NCI-H1694 (cell line): ENCODE measurements at regions not wholly inside any gene's neighbourhood (a gene's known extent, or its start where the extent isn't known, plus 50 kb on each side); places are given as distances from the start of the nearest gene placed in this dataset.

Experiments used
- DNase-seq: peaks from one replicate; lab custom pipeline; 2025; lab: John Stamatoyannopoulos, UW

DNA sequence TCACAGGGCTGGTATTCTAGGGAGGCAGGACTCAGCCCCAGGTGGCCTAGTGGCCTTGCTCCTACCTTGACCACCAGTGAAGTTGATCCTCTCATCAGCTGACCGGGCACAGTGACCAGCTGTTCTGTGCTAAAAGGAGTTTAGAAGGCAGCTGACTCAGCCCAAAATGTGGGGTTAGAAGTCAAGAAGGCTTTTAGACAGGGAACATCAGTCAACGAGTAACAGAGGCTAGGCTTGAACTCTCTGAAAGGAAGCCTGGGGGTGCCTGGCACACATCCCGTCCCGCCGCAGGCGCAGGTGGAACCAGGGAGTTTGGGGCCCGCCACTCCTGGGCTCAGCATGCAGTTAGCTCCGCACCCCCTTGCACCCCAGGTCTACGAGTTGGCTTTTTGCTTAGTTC lies 114.9 kb upstream of the SLC45A1 start:
- DNase-seq = no peak

DNA sequence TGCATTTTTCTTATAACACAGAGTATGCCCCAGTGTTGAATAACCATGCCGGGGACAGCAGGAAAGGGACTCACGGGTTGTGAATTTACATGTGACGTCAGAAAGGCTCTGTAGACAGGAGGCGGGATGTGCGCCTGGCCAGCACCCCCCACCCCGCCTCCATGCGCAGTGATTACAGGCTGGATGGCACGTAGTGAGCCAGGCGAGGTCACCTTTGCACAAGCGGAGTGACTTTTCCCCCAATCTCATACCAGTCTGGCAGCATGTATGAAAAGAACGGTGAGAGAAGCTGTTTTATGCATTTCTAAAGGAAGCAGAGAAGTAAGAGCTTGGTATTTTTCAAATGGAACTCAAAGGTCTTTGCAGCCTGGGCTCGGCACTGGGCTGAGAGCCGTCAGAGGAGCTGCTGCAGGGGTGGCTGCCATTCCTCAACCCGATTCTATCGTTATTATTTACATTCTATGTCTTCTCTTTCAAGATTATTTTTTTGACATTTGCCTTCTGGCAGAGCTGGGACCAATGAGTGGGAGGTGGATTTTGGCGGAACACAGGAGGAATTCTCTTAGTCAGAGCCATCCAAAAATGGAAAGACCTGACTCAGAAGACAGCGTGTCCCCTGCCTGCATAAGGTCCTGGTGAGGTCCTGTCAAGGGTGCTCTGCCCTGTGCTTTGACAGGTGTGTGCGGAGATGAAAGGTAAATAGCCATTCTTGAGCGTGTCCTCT lies 115.6 kb upstream of the SLC45A1 start:
- no peak for DNase-seq

DNA sequence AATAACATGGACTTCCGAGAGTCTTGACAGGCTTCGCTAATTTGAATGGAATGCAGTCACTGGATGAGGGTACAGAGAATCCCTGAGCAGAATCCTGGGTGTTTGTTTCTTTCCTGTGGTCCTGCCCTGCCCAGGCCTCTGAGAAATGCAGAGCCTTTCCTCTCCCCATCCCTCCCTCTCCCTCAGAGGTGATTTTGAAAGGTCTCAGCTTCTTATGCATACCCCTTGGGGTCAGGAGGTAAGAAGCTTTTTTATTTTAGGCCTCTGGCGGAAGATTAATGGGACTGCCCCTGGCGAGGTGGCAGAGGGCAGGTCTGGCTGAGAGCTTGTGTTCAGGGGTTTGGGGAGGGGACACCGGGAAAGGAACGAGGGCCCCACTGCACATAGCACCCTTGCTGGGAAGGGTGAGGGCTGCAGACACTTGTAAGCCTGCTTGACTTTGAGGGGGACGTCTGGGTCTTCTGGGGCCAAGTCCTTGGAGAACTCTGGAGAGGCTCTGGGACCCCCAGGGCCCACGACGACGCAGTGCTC lies 116.5 kb upstream of the SLC45A1 start:
- DNase-seq = no peak

DNA sequence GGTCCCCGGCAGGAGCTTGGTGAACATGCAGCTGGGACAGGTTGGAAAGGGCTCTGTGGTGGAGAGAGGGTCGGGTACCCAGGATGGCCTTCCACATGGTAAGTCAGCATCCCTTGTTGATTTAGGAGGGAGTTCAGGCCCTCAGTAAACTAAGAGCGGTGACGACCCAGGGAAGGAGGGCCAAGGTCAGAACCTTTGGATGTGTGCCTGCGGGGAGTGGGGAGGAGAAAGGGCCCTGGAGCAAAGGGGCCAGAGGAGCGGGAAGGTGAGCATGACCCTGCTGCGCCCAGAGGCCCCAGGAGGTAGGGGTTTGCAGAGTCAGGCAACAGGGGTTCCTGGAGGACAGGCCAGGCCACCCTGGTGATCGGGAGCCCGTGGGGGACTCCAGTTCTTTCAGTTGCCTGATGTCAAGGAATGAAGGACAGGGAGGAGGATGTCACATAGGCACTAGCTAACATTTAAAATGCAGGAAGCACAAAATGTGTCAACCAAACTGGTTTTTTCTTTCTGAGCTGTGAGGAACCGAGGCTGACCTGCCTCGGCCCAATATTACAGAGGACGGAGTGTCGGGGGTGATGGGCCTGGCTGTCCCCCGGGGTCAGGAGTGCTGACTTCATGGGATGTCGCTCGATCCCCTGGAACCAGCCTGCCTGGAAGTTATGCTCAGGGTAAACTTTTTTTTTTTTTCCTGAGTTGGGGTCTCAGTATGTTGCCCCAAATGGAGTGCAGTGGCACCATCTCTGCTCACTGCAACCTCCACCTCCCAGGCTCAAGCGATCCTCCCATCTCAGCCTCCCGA lies 117.4 kb upstream of the SLC45A1 start:
- no peak for DNase-seq

DNA sequence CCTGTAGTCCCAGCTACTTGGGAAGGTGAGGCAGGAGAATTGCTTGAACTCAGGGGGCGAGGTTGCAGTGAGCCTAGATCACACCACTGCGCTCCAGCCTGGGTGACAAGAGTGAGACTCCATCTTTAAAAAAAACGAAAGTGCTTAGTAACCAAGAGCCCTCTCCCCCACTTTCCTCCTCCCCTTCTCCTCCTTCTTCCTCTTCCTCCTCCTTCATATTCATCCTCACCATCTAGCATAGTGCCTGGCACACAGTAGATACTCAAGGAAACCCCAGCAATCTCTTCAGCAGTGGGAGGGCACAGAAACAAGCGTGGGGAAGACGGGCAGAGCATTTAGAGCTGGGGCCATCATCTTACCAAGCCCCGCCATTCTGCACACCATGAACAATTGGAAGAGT lies 119.4 kb upstream of the SLC45A1 start:
- DNase-seq = no peak

DNA sequence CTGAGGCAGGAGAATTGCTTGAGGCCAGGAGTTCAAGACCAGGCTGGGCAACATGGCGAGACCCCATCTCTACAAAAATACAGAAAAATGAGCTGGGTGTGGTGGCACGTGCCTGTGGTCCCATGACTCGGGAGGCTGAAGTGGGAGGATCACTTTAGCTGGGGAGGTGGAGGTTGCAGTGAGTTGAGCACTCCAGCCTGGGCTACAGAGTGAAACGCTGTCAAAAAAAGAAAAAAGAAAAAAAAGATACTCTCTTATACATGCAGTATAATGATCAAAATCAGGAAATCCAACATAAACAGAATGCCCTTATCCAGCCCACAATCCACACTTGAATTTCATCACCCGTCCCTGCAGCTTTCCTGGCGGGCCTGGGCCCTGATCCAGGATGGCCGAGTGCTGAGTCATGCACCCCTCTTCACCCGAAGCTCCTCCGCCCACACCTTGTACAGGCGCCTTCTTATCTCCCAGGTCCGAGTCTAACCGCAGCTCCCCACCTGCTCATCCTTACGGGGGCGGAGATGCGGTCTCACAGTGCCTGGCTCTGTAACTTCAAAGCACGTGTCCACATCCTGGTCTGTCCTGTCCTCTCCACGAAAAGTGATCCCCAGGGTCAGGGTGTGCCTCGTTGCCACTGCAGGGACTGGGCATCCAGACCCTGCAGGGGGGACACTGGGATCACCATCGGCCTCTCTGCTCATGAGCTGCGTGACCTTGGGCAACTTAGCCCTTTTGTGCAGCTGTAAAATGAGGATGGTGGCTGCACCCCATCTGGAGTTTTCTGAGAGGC lies 120.2 kb upstream of the SLC45A1 start:
- DNase-seq = no peak

DNA sequence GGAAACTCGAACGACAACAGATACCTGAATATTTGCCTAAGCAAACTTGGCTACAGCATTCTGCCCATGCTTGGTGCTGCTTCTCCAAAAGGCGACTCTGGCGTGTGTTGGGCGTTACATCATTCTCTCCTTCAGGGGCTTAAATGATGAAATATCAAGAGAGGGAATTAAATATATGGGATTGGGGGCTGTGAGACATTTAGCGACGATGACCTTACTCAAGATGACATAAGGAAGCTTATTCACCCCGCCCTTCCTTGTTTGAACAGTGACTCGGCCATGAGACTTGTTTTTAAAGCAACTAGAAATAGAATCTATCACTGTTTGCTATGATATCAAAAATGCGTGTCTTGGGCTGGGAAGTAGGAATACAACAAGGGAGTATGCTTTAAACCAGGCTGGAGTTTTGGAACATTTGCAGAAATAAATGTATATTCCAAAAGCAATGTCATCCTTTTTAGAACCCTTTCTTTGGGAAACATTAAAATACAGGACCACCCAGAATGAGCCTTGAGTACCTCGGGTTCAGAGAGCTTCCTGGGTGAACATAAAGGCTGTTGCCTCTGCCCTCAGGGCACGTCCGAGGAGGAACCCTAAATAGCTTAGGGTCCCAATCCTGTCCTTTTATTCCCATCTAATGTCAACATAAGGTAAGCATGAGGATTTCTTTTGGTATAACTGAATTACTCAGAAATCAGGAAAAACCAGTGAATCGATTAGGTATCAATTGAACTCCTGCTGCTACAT lies 123.3 kb upstream of the SLC45A1 start:
- DNase-seq = no peak

DNA sequence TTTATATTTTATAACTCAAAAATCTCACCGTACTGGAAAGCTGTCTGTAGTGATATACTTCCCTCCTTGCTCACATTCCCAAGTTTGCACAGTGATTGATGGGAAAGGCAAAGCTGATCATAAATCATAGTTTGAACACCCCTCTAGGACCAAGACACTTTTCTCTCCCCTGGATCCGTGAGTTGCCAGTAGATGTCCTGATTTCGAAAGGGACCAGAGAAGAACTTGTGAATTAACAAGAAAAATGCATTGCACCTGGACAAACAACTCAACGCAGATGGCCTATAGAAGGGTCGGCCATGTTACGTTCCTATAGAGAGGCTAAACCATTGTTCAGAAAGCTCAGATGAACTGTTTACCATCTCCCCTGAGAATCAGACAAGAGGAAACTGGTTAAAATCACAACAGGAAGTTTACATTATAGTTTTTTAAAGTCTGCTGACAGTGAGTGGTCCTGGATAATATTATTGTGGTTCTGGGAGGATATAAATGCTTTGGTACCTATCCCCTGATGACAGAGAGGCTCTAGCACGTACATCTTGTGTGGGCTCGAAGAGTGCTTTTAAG lies 124.0 kb upstream of the SLC45A1 start:
- DNase-seq = no peak

DNA sequence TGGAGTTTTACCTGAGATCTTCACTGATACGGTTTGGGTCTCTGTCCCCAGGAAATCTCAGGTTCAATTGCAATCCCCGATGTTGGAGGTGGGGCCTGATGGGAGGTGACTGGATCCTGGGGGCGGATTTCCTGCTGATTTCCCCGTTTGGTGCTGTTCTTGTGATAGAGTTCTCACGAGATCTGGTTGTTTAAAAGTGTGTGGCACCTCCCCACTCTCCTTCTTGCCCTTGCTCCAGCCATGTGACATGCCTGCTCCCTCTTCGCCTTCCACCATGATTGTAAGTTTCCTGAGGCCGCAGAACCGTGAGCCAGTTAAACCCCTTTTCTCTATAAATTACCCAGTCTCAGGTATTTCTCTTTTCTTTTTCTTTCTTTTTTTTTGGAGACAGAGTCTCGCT lies 126.4 kb upstream of the SLC45A1 start:
- no peak for DNase-seq

DNA sequence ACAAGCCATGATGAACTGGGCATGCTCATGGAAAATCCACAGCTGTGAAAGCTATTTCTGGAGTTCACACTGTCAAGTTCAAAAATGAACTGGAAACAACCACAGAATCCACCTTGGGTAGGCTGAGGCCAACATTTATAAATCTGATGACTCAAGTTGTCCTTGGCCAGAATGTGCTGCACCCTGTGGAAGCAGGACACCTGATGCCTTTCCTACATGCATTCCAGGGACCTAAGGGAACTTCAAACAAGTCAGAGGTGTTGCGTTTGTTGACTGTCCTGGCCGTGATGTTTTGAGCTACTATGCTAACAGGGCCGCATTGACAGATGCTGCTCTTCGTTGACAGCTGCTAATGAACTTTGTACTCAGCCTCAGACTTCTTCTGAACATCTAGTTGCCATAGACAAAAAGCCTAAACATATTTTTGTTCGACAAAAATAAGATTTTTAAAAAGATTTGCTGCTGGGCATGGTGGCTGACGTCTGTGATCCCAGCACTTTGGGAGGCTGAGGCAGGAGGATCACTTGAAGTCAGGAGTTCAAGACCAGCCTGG lies 127.9 kb upstream of the SLC45A1 start:
- DNase-seq = no peak

DNA sequence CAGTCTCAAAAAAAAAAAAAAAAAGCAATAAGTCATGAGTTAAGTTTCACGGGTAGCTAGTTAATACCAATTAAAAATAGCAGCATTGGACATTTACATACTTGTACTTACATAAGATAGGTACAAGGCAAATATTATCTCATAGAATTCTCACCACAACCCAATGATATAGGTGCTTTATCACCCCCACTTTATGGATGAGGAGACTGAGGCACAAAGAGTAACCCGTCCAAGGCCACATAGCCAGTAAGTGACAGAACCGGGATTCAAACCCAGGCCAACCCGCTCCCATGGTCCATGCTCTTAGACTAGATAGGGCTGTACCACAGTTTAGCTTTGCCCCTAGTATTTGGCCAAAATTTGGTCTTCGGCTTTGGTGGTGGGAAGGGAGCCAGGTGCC lies 132.5 kb upstream of the SLC45A1 start:
- no peak for DNase-seq

DNA sequence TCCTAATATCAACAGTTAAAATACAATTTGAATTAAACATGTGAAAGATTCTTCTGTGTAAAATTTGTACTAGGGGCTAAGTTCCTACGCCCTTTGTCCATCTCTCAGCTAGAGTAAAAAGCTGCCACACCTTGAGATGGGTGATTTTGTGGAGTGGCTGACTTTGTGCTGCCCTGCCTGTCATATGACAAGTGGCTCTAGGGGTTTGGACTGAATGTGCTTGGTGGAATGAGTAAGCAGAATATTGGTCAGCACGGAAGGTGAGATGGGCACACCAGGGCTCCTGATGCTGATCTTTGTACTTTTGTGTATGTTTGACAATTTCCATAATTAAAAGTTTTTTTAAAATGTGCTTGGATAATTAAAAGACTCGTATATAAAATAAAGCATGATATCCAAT lies 133.6 kb upstream of the SLC45A1 start:
- no peak for DNase-seq

DNA sequence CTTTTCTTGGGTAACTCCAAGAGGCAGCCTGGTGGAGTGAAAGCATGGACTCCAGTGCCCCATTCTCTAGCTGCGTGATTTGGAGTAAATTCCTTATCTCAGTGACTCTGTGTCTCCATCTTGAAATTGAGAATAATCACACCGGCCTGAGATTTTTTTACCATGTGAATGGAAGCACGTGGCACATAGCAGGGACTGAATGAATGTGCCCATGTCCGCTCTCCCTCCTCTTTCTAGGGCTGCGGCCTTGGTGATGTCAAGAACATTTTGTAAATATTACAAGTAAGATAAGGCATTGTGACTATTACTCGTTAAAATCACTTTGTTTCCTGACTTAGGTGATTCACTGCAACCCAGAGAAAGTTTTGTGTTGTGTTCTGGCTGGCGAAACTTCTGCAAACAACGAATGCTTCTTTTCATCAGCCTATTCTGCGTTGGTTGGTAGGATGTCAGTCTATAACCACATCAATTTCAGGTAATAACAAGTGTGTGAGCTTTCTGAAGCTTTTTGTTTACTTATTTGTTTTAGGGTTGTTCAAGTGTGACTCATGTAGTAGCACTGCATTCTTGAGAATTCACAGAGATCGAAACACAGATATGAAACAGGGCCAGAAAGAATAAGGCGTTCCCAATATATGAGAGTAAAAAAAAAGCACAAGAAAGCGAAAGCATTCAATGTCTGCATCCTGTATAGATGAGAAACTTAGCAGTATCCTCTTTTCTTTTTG lies 135.7 kb upstream of the SLC45A1 start:
- DNase-seq = no peak

DNA sequence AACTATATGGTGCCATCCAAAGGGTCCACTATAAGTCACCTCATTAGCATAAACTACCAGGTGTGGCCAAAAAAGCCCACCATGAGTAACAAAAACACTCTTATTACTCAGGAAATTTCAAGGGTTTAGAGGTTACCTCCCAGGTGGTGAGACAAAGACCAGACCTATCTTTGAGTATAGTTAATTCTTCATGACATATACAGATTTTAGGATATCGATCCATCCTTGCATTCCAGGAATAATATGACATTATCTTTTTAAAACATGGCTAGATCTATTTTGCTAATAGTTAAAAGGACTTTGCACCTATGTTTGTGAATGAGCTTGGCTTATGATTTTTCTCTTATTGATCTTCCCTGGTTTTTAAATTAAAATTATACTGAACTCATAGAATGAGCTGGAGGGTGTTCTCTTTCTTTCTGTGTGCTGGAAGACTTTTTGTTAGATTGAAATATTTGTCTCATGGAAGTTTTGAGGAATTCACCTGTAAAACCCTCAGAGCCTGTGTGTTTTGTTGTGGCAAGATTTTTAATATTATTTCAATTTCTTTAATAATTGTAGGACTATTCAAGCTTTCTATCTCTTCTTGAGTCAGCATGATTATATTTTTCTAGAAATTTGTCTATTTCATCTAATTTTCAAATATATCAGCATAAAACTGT lies 138.7 kb upstream of the SLC45A1 start:
- no peak for DNase-seq

DNA sequence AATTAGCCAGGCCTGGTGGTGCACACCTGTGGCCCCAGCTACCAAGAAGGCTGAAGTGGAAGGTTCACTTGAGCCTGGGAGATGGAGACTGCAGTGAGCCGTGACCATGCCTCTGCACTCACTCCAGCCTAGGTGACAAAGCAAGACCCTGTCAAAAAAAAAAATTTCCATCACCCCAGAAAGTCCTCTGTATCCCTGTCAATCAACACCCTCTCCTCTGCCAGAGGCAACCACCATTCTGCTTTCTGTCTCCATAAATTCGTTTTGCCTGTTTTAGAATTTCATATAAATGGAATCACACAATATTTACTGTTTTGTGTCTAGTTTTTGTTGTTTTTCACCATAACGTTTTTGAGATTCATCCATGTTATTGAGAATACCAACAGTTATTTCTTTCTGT lies 141.6 kb upstream of the SLC45A1 start:
- DNase-seq = no peak

DNA sequence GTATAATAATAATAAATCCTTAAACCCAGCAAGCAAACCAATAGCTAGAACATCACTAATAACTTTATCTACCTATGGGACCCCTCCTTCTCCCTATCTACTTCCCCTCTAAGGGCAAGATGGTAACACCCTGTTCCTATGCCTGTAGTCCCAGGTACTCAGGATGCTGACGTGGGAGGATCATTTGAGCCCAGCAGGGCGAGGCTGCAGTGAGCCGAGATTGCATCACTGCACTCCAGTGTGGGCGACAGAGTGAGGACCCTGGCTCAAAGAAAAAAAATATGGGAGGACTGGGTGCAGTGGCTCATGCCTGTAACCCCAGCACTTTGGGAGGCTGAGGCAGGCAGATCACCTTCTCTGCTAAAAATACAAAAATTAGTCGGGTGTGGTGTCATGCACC lies 143.1 kb upstream of the SLC45A1 start:
- DNase-seq = no peak

DNA sequence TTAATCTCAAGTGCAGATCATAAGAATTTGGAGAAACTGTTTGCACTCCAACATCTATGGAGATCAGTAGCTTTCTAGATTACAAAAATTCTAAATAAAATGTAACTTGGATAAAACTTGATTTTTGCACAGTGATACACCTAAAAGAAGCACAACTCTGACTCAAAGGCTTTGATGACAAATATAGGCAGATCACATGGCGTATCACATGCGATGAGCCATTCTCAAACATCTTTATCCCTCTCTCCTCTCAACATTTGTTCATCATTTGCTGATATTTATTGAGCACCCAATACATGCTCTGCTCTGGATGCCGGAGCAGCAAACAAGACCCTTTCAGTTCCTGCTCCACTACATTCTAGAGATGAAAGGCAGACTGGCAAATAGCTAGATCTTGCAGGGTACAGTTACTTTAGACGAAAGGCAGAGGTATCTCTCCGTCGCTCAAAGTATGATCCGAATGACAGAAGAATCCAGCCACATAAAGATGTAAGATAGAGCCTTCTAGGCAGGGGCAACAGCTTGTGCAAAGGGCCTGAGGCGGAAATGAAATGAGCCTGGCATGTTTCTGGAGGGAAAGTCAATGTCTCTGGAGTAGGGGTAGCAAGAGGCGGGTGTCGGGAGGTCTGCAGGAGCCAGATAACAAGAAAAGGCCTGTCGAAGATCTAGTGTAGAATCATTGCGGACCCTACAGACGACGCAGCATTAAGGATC lies 145.8 kb upstream of the ERRFI1 start:
- no peak for DNase-seq

DNA sequence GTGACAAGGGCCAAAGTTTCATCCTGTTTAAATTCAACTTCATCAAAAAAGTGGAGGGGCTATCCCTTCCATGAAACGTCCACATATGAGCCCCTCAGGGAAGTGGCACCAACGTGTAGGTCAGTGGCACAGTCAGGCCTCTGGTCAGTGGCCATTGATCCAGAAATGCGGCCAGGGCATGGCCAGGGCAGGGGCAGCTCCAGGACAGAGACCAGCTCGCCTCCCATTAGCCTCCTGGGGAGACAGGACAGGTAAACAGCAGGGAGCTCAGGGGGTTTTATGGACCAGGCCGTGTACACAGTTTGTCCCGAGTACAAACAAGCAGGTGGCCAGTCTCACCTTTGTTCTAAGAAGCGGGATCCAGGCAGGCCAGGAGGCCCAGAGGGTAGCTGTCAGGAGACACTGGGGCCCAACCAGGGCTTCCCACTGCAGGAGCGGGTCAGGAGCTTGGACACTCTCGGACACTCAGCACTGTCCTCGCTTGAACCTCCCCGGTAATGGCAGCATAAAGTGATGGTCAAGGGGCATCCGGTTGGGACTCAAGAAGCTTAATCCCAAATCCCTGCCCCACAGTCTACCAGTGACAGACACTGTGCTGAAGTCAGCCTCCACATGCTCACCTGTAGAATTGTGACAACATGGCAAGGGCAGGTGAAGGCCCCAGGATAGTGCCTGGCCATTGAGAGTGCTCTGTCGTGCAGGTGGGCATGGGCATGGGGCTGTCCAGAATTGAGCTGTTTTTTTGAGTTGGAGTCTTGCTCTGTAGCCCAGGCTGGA lies 144.1 kb upstream of the ERRFI1 start:
- no peak for DNase-seq
